Mammary epithelial cell (primary cell): ENCODE measurements at regions not wholly inside any gene's neighbourhood (a gene's known extent, or its start where the extent isn't known, plus 50 kb on each side); places are given as distances from the start of the nearest gene placed in this dataset.

Experiments
- EZH2 ChIP-seq: IDR thresholded peaks from 2 replicates; pipeline ENCODE4 v1.6.1; 2012; ENCODE audit warnings: low read length, inconsistent platforms, borderline replicate concordance
- TF ChIP-seq, protein P1 (sequence below), 2 donors: IDR thresholded peaks in 1 of 2; conservative IDR thresholded peaks in 1 of 2; 2 replicates each; pipeline ENCODE4 v1.5.1; 2011 to 2012; ENCODE audit warnings: inconsistent platforms in 2 of 2, low read length in 2 of 2, mild to moderate bottlenecking in 2 of 2, control low read depth in 1 of 2, low read depth in 1 of 2; ENCODE audit not compliant: insufficient read depth in 1 of 2; ENCODE audit errors: extremely low read depth in 1 of 2

DNA sequence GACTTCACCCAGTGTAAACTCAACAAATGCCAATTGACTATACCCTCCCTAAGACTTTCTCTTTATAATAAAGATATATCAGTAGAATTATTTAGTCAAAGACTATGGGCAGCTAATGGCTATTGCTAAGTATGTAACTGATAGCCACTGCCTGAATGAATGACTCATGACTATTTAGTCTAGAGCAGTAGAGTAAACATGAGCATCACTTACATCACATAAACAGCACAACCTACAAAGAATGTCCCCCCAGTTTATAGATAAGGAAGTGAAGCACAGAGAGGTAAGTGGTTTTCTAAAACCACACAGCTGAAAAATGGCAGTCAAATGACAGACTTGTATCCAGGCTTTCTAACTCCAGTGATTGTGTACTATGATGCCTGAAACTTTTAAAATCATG, 507.0 kb downstream of the PPARGC1A start:
- TF ChIP-seq, protein P1, sequence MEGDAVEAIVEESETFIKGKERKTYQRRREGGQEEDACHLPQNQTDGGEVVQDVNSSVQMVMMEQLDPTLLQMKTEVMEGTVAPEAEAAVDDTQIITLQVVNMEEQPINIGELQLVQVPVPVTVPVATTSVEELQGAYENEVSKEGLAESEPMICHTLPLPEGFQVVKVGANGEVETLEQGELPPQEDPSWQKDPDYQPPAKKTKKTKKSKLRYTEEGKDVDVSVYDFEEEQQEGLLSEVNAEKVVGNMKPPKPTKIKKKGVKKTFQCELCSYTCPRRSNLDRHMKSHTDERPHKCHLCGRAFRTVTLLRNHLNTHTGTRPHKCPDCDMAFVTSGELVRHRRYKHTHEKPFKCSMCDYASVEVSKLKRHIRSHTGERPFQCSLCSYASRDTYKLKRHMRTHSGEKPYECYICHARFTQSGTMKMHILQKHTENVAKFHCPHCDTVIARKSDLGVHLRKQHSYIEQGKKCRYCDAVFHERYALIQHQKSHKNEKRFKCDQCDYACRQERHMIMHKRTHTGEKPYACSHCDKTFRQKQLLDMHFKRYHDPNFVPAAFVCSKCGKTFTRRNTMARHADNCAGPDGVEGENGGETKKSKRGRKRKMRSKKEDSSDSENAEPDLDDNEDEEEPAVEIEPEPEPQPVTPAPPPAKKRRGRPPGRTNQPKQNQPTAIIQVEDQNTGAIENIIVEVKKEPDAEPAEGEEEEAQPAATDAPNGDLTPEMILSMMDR (conservative IDR thresholded peaks at IDR 0.05 in 1 of 2, IDR thresholded peaks at IDR 0.05 in 1 of 2; ENCODE audit: extremely low read depth in 1 of 2, insufficient read depth in 1 of 2, low read depth in 1 of 2, low read length in 2 of 2): no peak
- no peak for TF ChIP-seq EZH2
